ENCODE measurements at regions not wholly inside any gene's neighbourhood (a gene's known extent, or its start where the extent isn't known, plus 50 kb on each side); places are given as distances from the start of the nearest gene placed in this dataset.

- TF ChIP-seq CTCF (IDR thresholded peaks at IDR 0.05): no peak
- no peak for TF ChIP-seq POLR2A (IDR thresholded peaks at IDR 0.05)
- TF ChIP-seq POLR2AphosphoS5 (IDR thresholded peaks at IDR 0.05): no peak
Measured at GRCh38 chr16:47895146-47895545, 260.6 kb downstream of the ABCC12 start.
